Heart left ventricle (tissue), 13 donors: ENCODE measurements at regions not wholly inside any gene's neighbourhood (a gene's known extent, or its start where the extent isn't known, plus 50 kb on each side); places are given as distances from the start of the nearest gene placed in this dataset.

Source experiments
- CTCF ChIP-seq, 12 donors: fragments of 200-600 bp; sonication (generic) in 4 of 12; IDR thresholded peaks; one replicate each; pipeline versions ENCODE4 v1.5.0 to v1.8.0; 2018 to 2022; ENCODE audit warnings: antibody characterized with exemption in 12 of 12, mild to moderate bottlenecking in 5 of 12
- POLR2A ChIP-seq, 2 donors: fragments of 450-650 bp; IDR thresholded peaks; one replicate each; pipeline ENCODE4 v1.6.1; 2017; ENCODE audit warnings: antibody characterized with exemption in 2 of 2, mild to moderate bottlenecking in 2 of 2, moderate library complexity in 2 of 2
- donor health status: ischemic (EF 13 %, LVEDD 7.1; RV severe dilation, severe dysfunction).
- donor health status: DM: no; HTN: yes; CAD: no.
- donor health status: DM: no; HTN: no; CAD: no.
- donor health status: ischemic (EF 25% LVEDD 6.9; RV normal size, moderate dysfunction).
- donor health status: ischemic (EF 25% LVEDD 5.7; RV mildly dilated, moderate dysfunction).
- donor health status: ischemic (EF 35%, LVEDD 5.7; RV mildly dilated, moderate dysfunction).
- donor health status: nonischemic (EF 11% LVEDD 7.7; RV severe dilation, severe dysfunction).
- donor health status: DM: yes; HTN: yes; CAD: no.
- donor health status: PGD.
- donor health status: ischemic (EF 29% LVEDD 5.4; RV normal size, mild dysfunction).
- donor health status: nonischemic (EF 23%, LVEDD 6.1; RV moderate dilation, normal function).

- no peak for TF ChIP-seq CTCF (IDR thresholded peaks at IDR 0.05)
- TF ChIP-seq POLR2A (IDR thresholded peaks at IDR 0.05), result no peak
Measured at GRCh38 chr9:82583524-82583923, 479.4 kb downstream of the RASEF start.
